ENCODE measurements at regions not wholly inside any gene's neighbourhood (a gene's known extent, or its start where the extent isn't known, plus 50 kb on each side); places are given as distances from the start of the nearest gene placed in this dataset.
A peak's percentile ranks its signal among the peaks of the same experiment; 100 is the strongest.
"Not testable (repeated sequence)": the region's sequence is repeated elsewhere in the genome, so short reads cannot be mapped to it uniquely, and the experiment has no call there.

- no peak for DNase-seq (ENCODE audit: extremely low spot score)
- no peaks in the 10 kb centered on the region for H3K36me3 ChIP-seq
- no peak overlapping the region for H3K4me3 ChIP-seq
- H3K9me3 ChIP-seq: no peaks in the 10 kb centered on the region
- H3K27ac ChIP-seq (replicated peaks in 1 of 4): peak overlapping the region; percentile 76 to 84 (median 80)
- H3K4me1 ChIP-seq: peaks cover 0 to 39% (median 32%) of the 10 kb centered on the region in 4 donors
- no peaks in the 10 kb centered on the region for H3K27me3 ChIP-seq
- WGBS: 40% methylated on average over 5 of the region's 5 CpGs
- TF ChIP-seq CTCF (IDR thresholded peaks at IDR 0.05): no peak
- TF ChIP-seq POLR2A (IDR thresholded peaks at IDR 0.05; ENCODE audit: low read depth): no peak
- TF ChIP-seq EP300 (IDR thresholded peaks at IDR 0.05): peak; percentile 26
- TF ChIP-seq POLR2AphosphoS5 (IDR thresholded peaks at IDR 0.05): peak; percentile 64 to 84
- intact Hi-C loops (cut with DNase I): no loop called here
Measured at GRCh38 chr20:47927385-47927851, 142.1 kb upstream of the SULF2 start.

- intact Hi-C loops (cut with DNase I): no loop called here
- Histone ChIP-seq H3K9me3 (no peaks in the 10 kb centered on the region), H3K27me3 (no peaks in the 10 kb centered on the region), H3K36me3 (no peaks in the 10 kb centered on the region), H3K4me1 (peaks cover 0 to 46% (median 39%) of the 10 kb centered on the region in 4 donors), H3K4me3 (no peak overlapping the region), H3K27ac (replicated peaks in 1 of 4) (peak overlapping the region; percentile 76 to 84 (median 80))
- WGBS: 92% methylated on average over 4 of the region's 4 CpGs
- TF ChIP-seq POLR2A (IDR thresholded peaks at IDR 0.05; ENCODE audit: low read depth) (no peak), CTCF (IDR thresholded peaks at IDR 0.05) (no peak), EP300 (IDR thresholded peaks at IDR 0.05) (no peak), POLR2AphosphoS5 (IDR thresholded peaks at IDR 0.05) (no peak)
- no peak for DNase-seq (ENCODE audit: extremely low spot score)
Measured at GRCh38 chr20:47926731-47927130, 141.4 kb upstream of the SULF2 start.

GRCh38 chr20:47925593-47925992, 140.3 kb upstream of the SULF2 start:
- WGBS: 67% methylated on average over 3 of the region's 3 CpGs
- intact Hi-C loops (cut with DNase I): no loop called here
- Histone ChIP-seq H3K9me3 (no peaks in the 10 kb centered on the region), H3K36me3 (no peaks in the 10 kb centered on the region), H3K4me3 (no peak overlapping the region), H3K27me3 (no peaks in the 10 kb centered on the region), H3K27ac (replicated peaks in 1 of 4) (no peak overlapping the region), H3K4me1 (peaks cover 0 to 58% (median 48%) of the 10 kb centered on the region in 4 donors)
- DNase-seq (ENCODE audit: extremely low spot score): no peak
- TF ChIP-seq POLR2AphosphoS5 (IDR thresholded peaks at IDR 0.05) (no peak), CTCF (IDR thresholded peaks at IDR 0.05) (no peak), POLR2A (IDR thresholded peaks at IDR 0.05; ENCODE audit: low read depth) (no peak), EP300 (IDR thresholded peaks at IDR 0.05) (no peak)

- no peaks in the 10 kb centered on the region for H3K27me3 ChIP-seq
- intact Hi-C loops (cut with DNase I): no loop called here
- peak overlapping the region in 1 of 4 donors; percentile 28 for H3K27ac ChIP-seq (replicated peaks in 1 of 4)
- DNase-seq (ENCODE audit: extremely low spot score): no peak
- peaks cover 0 to 29% (median 26%) of the 10 kb centered on the region in 4 donors for H3K4me1 ChIP-seq
- 34% methylated on average over 4 of the region's 4 CpGs for WGBS
- TF ChIP-seq CTCF (IDR thresholded peaks at IDR 0.05) (no peak), POLR2AphosphoS5 (IDR thresholded peaks at IDR 0.05) (no peak), EP300 (IDR thresholded peaks at IDR 0.05) (no peak), POLR2A (IDR thresholded peaks at IDR 0.05; ENCODE audit: low read depth) (no peak)
- peaks cover 0 to 6% (median 0%) of the 10 kb centered on the region in 4 donors for H3K9me3 ChIP-seq
- H3K36me3 ChIP-seq: no peaks in the 10 kb centered on the region
- H3K4me3 ChIP-seq: no peak overlapping the region
Measured at GRCh38 chr20:47922269-47922668, 137.0 kb upstream of the SULF2 start.

GRCh38 chr20:47921829-47922228, 136.5 kb upstream of the SULF2 start:
- DNase-seq (ENCODE audit: extremely low spot score); H3K27me3 ChIP-seq; H3K36me3 ChIP-seq; H3K9me3 ChIP-seq; intact Hi-C loops (cut with DNase I): not testable (repeated sequence)
- Histone ChIP-seq H3K4me3 (peak overlapping the region in 1 of 4 donors; percentile 1), H3K27ac (replicated peaks in 1 of 4) (peak overlapping the region in 1 of 4 donors; percentile 28), H3K4me1 (peaks cover 0 to 25% (median 22%) of the 10 kb centered on the region in 4 donors)
- 35% methylated on average over 9 of the region's 9 CpGs for WGBS
